Activated CD8-positive, alpha-beta memory T cell treated with anti-CD3 and anti-CD28 coated beads, Interleukin-2, amount 50 U/mL, for 48 hours (primary cell): ENCODE measurements at regions not wholly inside any gene's neighbourhood (a gene's known extent, or its start where the extent isn't known, plus 50 kb on each side); places are given as distances from the start of the nearest gene placed in this dataset.

ENCODE experiments used
- DNase-seq: peaks from one replicate; pipeline ENCODE4 v3.0.0-alpha.2; 2020

GRCh38 chr12:84741031-84741430 is 171.6 kb downstream of the SLC6A15 start:
- no peak for DNase-seq

- no peak for DNase-seq
Observed at GRCh38 chr12:84740602-84741001, 172.0 kb downstream of the SLC6A15 start.

GRCh38 chr12:84738481-84738972 is 174.1 kb downstream of the SLC6A15 start:
- DNase-seq: no peak

- no peak for DNase-seq
Observed at GRCh38 chr12:84732828-84733340, 179.7 kb downstream of the SLC6A15 start.

GRCh38 chr12:84730561-84731162 is 181.9 kb downstream of the SLC6A15 start:
- no peak for DNase-seq

- DNase-seq: no peak
Observed at GRCh38 chr12:84727961-84728360, 184.6 kb downstream of the SLC6A15 start.

GRCh38 chr12:84726780-84727179 is 185.8 kb downstream of the SLC6A15 start:
- no peak for DNase-seq

- DNase-seq: no peak
Observed at GRCh38 chr12:84723988-84724387, 188.6 kb downstream of the SLC6A15 start.

GRCh38 chr12:84719997-84720396 is 192.6 kb downstream of the SLC6A15 start:
- no peak for DNase-seq

- DNase-seq: no peak
Observed at GRCh38 chr12:84718906-84719305, 193.7 kb downstream of the SLC6A15 start.

GRCh38 chr12:84712747-84713146 is 199.9 kb downstream of the SLC6A15 start:
- DNase-seq: no peak

GRCh38 chr12:84706374-84706773 is 206.2 kb downstream of the SLC6A15 start:
- DNase-seq: no peak

GRCh38 chr12:84704856-84705255 is 207.7 kb downstream of the SLC6A15 start:
- DNase-seq: no peak

GRCh38 chr12:84702001-84702400 is 210.6 kb downstream of the SLC6A15 start:
- no peak for DNase-seq

- no peak for DNase-seq
Observed at GRCh38 chr12:84701041-84701440, 211.6 kb downstream of the SLC6A15 start.

GRCh38 chr12:84698576-84699333 is 213.8 kb downstream of the SLC6A15 start:
- DNase-seq: no peak

GRCh38 chr12:84696908-84697540 is 215.6 kb downstream of the SLC6A15 start:
- DNase-seq: no peak

GRCh38 chr12:84696281-84696680 is 216.3 kb downstream of the SLC6A15 start:
- no peak for DNase-seq

GRCh38 chr12:84694116-84694515 is 218.5 kb downstream of the SLC6A15 start:
- no peak for DNase-seq

GRCh38 chr12:84692071-84692470 is 220.5 kb downstream of the SLC6A15 start:
- DNase-seq: no peak

- no peak for DNase-seq
Observed at GRCh38 chr12:84691266-84691665, 221.3 kb downstream of the SLC6A15 start.

GRCh38 chr12:84689638-84690037 is 223.0 kb downstream of the SLC6A15 start:
- DNase-seq: no peak

- no peak for DNase-seq
Observed at GRCh38 chr12:84685379-84685778, 227.2 kb downstream of the SLC6A15 start.

GRCh38 chr12:84676787-84677186 is 235.8 kb downstream of the SLC6A15 start:
- no peak for DNase-seq
